ENCODE measurements at regions not wholly inside any gene's neighbourhood (a gene's known extent, or its start where the extent isn't known, plus 50 kb on each side); places are given as distances from the start of the nearest gene placed in this dataset.

- TF ChIP-seq CTCF (IDR thresholded peaks at IDR 0.05; ENCODE audit: low read depth, low read length, poor library complexity, severe bottlenecking) = no peak
- no peak for TF ChIP-seq EZH2phosphoT487 (IDR thresholded peaks at IDR 0.05; ENCODE audit: borderline replicate concordance, low read length)
These were observed 1346.2 kb downstream of the SUCLG1 start for GRCh38 chr2:83112858-83113257.

Data from DOHH2 (cell line).